MM.1S (cell line): ENCODE measurements at regions not wholly inside any gene's neighbourhood (a gene's known extent, or its start where the extent isn't known, plus 50 kb on each side); places are given as distances from the start of the nearest gene placed in this dataset.
"Not testable (repeated sequence)": the region's sequence is repeated elsewhere in the genome, so short reads cannot be mapped to it uniquely, and the experiment has no call there.

Experiments used
- DNase-seq: peaks from one replicate; pipeline ENCODE4 v3.0.0-alpha.2; 2015
- H2AFZ ChIP-seq: fragments of 300-600 bp; sonication (generic); 2 replicates; pipeline ENCODE4 v1.6.0; 2016; ENCODE audit warnings: antibody characterized with exemption, low read length
- H3F3A ChIP-seq: fragments of 300-600 bp; sonication (generic); 2 replicates; pipeline ENCODE4 v1.6.1; 2016; ENCODE audit warnings: mild to moderate bottlenecking, antibody characterized with exemption, low read length, moderate library complexity, mixed read lengths; ENCODE audit not compliant: insufficient read depth
- H3K27ac ChIP-seq: fragments of 300-600 bp; sonication (generic); 2 replicates; pipeline ENCODE4 v1.5.1; 2016; ENCODE audit warnings: mild to moderate bottlenecking, low read length
- H3K27me3 ChIP-seq: fragments of 300-600 bp; sonication (generic); replicated peaks from 2 replicates; pipeline ENCODE4 v1.6.0; 2016; ENCODE audit warnings: low read length; ENCODE audit not compliant: insufficient read depth
- H3K36me3 ChIP-seq: fragments of 300-600 bp; sonication (generic); replicated peaks from 2 replicates; pipeline ENCODE4 v1.6.1; 2016; ENCODE audit warnings: mild to moderate bottlenecking, low read length, mixed read lengths; ENCODE audit not compliant: insufficient read depth
- H3K4me1 ChIP-seq: fragments of 300-600 bp; sonication (generic); 2 replicates; pipeline ENCODE4 v1.6.1; 2016; ENCODE audit warnings: low read length, mixed read lengths
- H3K4me2 ChIP-seq: fragments of 300-600 bp; sonication (generic); 2 replicates; pipeline ENCODE4 v1.6.0; 2016; ENCODE audit warnings: low read depth, low read length
- H3K4me3 ChIP-seq: fragments of 300-600 bp; sonication (generic); 2 replicates; pipeline ENCODE4 v1.5.1; 2016; ENCODE audit warnings: low read length, mixed read lengths
- H3K79me2 ChIP-seq: fragments of 300-600 bp; sonication (generic); 2 replicates; pipeline ENCODE4 v1.6.1; 2016; ENCODE audit warnings: mixed run types, low read length, mixed read lengths
- H3K9ac ChIP-seq: fragments of 300-600 bp; sonication (generic); 2 replicates; pipeline ENCODE4 v1.6.1; 2016; ENCODE audit warnings: low read length, mixed read lengths
- H3K9me2 ChIP-seq: fragments of 300-600 bp; sonication (generic); replicated peaks from 2 replicates; pipeline ENCODE4 v1.6.1; 2016; ENCODE audit warnings: mild to moderate bottlenecking, low read length, mixed read lengths; ENCODE audit not compliant: insufficient read depth
- H3K9me3 ChIP-seq: fragments of 300-600 bp; sonication (generic); replicated peaks from 2 replicates; pipeline ENCODE4 v1.6.1; 2016; ENCODE audit warnings: mild to moderate bottlenecking, low read length, mixed read lengths; ENCODE audit not compliant: insufficient read depth
- H4K20me1 ChIP-seq: fragments of 300-600 bp; sonication (generic); 2 replicates; pipeline ENCODE4 v1.6.1; 2016; ENCODE audit warnings: mild to moderate bottlenecking, low read length, moderate library complexity, mixed read lengths; ENCODE audit not compliant: insufficient read depth
- EZH2 ChIP-seq: fragments of 300-600 bp; sonication (generic); optimal IDR thresholded peaks from 2 replicates; pipeline ENCODE3; 2017; ENCODE audit warnings: low read depth, mild to moderate bottlenecking, antibody characterized with exemption, low read length, mixed read lengths
- EZH2phosphoT487 ChIP-seq: fragments of 300-600 bp; sonication (generic); IDR thresholded peaks from 2 replicates; pipeline ENCODE4 v1.6.1; 2018; ENCODE audit warnings: antibody characterized with exemption, low read length
- TF ChIP-seq, protein P1 (sequence below): fragments of 300-600 bp; sonication (generic); IDR thresholded peaks from 2 replicates; pipeline ENCODE4 v1.5.1; 2016; ENCODE audit warnings: antibody characterized with exemption, low read length, mixed read lengths

DNA sequence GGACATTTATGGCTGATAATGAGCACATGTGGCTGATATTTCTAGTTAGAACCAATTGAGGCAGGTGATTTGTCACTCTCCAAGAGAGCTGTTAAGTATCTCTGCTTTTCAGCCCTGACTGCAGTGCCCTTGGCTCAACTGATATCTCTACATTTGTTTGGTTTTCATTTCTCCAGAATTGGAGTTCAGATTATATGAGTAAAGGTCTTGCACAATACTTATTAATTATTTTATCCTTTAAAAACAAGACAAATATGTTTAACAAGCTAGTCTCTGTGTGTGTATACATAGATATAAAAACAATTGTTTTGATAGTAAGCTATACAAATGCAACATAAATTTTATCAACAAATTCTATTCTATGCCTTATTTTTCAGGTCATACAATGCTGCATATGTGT is 105.2 kb downstream of the BRMS1L start:
- Histone ChIP-seq H3K79me2 (no peaks in the 10 kb centered on the region), H3F3A (no peaks in the 10 kb centered on the region), H3K4me3 (no peak overlapping the region), H2AFZ (no peak overlapping the region), H3K9me3 (no peaks in the 10 kb centered on the region), H3K4me2 (no peak overlapping the region), H3K4me1 (peaks cover 8% of the 10 kb centered on the region; the same call in 1 of the 2 replicates), H3K27ac (no peak overlapping the region), H3K9ac (no peak overlapping the region), H3K9me2 (no peaks in the 10 kb centered on the region), H3K36me3 (no peaks in the 10 kb centered on the region), H4K20me1 (no peaks in the 10 kb centered on the region), H3K27me3 (no peaks in the 10 kb centered on the region)
- no peak for TF ChIP-seq EZH2
- no peak for DNase-seq

DNA sequence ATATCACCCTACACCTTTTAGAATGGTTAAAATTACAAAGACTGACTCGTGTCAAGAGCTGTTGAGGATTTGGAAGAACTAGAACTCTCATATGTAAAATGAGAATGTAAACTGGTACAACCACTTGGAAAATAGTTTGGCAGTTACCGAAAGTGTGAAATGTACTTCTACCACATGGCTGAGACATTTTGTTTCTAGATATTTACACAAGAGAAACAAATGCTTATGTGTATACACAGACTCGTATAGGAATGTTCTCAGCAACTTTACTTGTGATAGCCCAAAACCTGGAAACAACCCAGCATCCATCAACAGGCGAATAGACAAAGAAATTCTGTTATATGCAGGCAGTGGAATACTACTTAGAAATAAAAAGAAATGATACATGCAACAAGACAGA is 103.0 kb downstream of the BRMS1L start:
- no peaks in the 10 kb centered on the region for H3K27me3 ChIP-seq
- H2AFZ ChIP-seq = no peak overlapping the region
- H3K27ac ChIP-seq = no peak overlapping the region
- TF ChIP-seq, protein P1, sequence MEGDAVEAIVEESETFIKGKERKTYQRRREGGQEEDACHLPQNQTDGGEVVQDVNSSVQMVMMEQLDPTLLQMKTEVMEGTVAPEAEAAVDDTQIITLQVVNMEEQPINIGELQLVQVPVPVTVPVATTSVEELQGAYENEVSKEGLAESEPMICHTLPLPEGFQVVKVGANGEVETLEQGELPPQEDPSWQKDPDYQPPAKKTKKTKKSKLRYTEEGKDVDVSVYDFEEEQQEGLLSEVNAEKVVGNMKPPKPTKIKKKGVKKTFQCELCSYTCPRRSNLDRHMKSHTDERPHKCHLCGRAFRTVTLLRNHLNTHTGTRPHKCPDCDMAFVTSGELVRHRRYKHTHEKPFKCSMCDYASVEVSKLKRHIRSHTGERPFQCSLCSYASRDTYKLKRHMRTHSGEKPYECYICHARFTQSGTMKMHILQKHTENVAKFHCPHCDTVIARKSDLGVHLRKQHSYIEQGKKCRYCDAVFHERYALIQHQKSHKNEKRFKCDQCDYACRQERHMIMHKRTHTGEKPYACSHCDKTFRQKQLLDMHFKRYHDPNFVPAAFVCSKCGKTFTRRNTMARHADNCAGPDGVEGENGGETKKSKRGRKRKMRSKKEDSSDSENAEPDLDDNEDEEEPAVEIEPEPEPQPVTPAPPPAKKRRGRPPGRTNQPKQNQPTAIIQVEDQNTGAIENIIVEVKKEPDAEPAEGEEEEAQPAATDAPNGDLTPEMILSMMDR = no peak
- TF ChIP-seq EZH2phosphoT487 (no peak), EZH2 (no peak)
- H3K4me2 ChIP-seq = no peak overlapping the region
- peaks cover 8% of the 10 kb centered on the region; the same call in 1 of the 2 replicates for H3K4me1 ChIP-seq
- no peaks in the 10 kb centered on the region for H3K9me2 ChIP-seq
- no peaks in the 10 kb centered on the region for H3K9me3 ChIP-seq
- no peak overlapping the region for H3K9ac ChIP-seq
- DNase-seq = no peak
- H3K36me3 ChIP-seq = no peaks in the 10 kb centered on the region
- H3K79me2 ChIP-seq = no peaks in the 10 kb centered on the region
- H3K4me3 ChIP-seq = no peak overlapping the region
- no peaks in the 10 kb centered on the region for H4K20me1 ChIP-seq
- H3F3A ChIP-seq = no peaks in the 10 kb centered on the region

DNA sequence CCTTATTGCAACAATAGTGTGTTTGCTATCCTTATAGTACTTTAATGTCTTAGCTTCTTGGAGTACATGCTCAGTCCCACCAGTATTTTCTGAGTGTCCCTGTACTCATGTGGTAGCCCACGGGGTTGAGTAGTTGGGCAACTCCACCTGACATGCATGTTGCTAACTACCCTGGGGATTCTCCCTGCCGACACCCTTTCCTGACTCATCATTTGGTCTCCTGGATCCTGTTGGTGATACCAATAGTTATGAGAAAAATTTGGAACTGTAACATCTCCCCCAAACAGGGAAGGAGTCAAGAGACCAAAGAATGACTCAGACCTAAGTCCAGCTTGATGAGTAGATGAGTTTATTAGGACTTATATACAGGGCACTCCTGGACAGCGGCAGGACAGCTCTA is 101.6 kb downstream of the BRMS1L start:
- no peak overlapping the region for H3K4me3 ChIP-seq
- H2AFZ ChIP-seq = no peak overlapping the region
- no peaks in the 10 kb centered on the region for H3K9me3 ChIP-seq
- no peak for DNase-seq
- peaks cover 4% of the 10 kb centered on the region; the same call in 1 of the 2 replicates for H3K4me1 ChIP-seq
- H3K36me3 ChIP-seq = no peaks in the 10 kb centered on the region
- H3K9me2 ChIP-seq = no peaks in the 10 kb centered on the region
- no peaks in the 10 kb centered on the region for H4K20me1 ChIP-seq
- H3K79me2 ChIP-seq = no peaks in the 10 kb centered on the region
- H3K27me3 ChIP-seq = no peaks in the 10 kb centered on the region
- no peak overlapping the region for H3K27ac ChIP-seq
- TF ChIP-seq EZH2 (no peak), EZH2phosphoT487 (no peak)
- H3F3A ChIP-seq = no peaks in the 10 kb centered on the region
- no peak overlapping the region for H3K9ac ChIP-seq
- H3K4me2 ChIP-seq = no peak overlapping the region

DNA sequence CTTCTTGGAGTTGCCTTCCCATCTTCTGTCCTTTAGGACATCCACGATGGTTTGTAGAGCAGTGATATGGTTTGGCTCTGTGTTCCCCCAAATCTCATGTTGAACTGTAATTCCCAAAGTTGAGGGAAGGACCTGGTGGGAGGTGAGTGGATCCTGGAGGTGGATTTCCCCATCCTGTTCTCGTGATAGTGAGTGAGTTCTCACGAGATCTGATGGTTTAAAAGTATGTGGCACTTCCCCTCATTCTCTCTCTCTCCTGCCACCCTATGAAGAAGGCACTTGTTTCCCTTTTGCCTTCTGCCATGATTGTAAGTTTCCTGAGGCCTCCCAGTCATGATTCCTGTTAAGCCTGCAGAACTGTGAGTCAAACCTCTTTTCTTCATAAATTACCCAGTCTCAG is 99.2 kb downstream of the BRMS1L start:
- Histone ChIP-seq H3K4me3 (no peak overlapping the region), H4K20me1 (no peaks in the 10 kb centered on the region), H3K9ac (no peak overlapping the region), H3K9me3 (no peaks in the 10 kb centered on the region), H3K27me3 (no peaks in the 10 kb centered on the region), H3K9me2 (no peaks in the 10 kb centered on the region), H3F3A (no peaks in the 10 kb centered on the region), H3K4me1 (no peaks in the 10 kb centered on the region), H2AFZ (no peak overlapping the region), H3K79me2 (no peaks in the 10 kb centered on the region), H3K4me2 (no peak overlapping the region), H3K36me3 (no peaks in the 10 kb centered on the region), H3K27ac (no peak overlapping the region)
- no peak for TF ChIP-seq EZH2
- TF ChIP-seq, protein P1 = no peak
- TF ChIP-seq EZH2phosphoT487 = no peak
- DNase-seq = no peak

DNA sequence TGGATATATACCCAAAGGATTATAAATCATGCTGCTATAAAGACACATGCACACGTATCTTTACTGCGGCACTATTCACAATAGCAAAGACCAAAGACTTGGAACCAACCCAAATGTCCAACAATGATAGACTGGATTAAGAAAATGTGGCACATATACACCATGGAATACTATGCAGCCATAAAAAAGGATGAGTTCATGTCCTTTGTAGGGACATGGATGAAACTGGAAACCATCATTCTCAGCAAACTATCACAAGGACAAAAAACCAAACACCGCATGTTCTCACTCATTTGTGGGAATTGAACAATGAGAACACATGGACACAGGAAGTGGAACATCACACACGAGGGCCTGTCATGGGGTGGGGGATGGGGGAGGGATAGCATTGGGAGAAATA is 96.5 kb downstream of the BRMS1L start:
- H2AFZ ChIP-seq, H3F3A ChIP-seq, H3K9me3 ChIP-seq, H3K4me3 ChIP-seq, H3K36me3 ChIP-seq, H3K79me2 ChIP-seq, H3K4me2 ChIP-seq, H3K9me2 ChIP-seq, H3K9ac ChIP-seq, DNase-seq, H4K20me1 ChIP-seq, H3K4me1 ChIP-seq, H3K27ac ChIP-seq, H3K27me3 ChIP-seq: not testable (repeated sequence)
